SK-N-SH treated with all-trans-retinoic acid at 6 μM for 48 hours (cell line): ENCODE measurements at regions not wholly inside any gene's neighbourhood (a gene's known extent, or its start where the extent isn't known, plus 50 kb on each side); places are given as distances from the start of the nearest gene placed in this dataset.
A peak's percentile ranks its signal among the peaks of the same experiment; 100 is the strongest.

ENCODE experiments used
- ATAC-seq: fragments of 200-7000 bp; cut with Tn5 transposase; 3 replicates; pipeline ENCODE4 v1.9.1; 2020; ENCODE audit warnings: mild to moderate bottlenecking, moderate library complexity
- ARNTL ChIP-seq: fragments of 450-650 bp; formaldehyde crosslinking; IDR thresholded peaks from 2 replicates; pipeline ENCODE4 v1.5.0; 2020; ENCODE audit warnings: low read depth, mild to moderate bottlenecking, moderate library complexity, borderline replicate concordance
- BACH2 ChIP-seq: fragments of 250-450 bp; sonication (Bioruptor Pico); IDR thresholded peaks from 2 replicates; pipeline ENCODE4 v1.9.0; 2021; ENCODE audit warnings: mild to moderate bottlenecking, borderline replicate concordance
- CSDC2 ChIP-seq: fragments of 250-450 bp; sonication (Bioruptor Pico); IDR thresholded peaks from 2 replicates; pipeline ENCODE4 v1.5.0; 2020; ENCODE audit warnings: mild to moderate bottlenecking, moderate library complexity
- ESRRG ChIP-seq: fragments of 250-450 bp; sonication (Bioruptor Pico); IDR thresholded peaks from 2 replicates; pipeline ENCODE4 v1.6.1; 2021; ENCODE audit warnings: mild to moderate bottlenecking
- GLIS3 ChIP-seq: fragments of 250-450 bp; sonication (Bioruptor Pico); IDR thresholded peaks from 2 replicates; pipeline ENCODE4 v1.5.0; 2020; ENCODE audit warnings: mild to moderate bottlenecking, moderate library complexity
- ISL1 ChIP-seq: fragments of 250-450 bp; sonication (Bioruptor Pico); IDR thresholded peaks from 2 replicates; pipeline ENCODE4 v2.1.2; 2022; ENCODE audit warnings: mild to moderate bottlenecking, moderate library complexity
- OSR1 ChIP-seq: fragments of 250-450 bp; sonication (Bioruptor Pico); IDR thresholded peaks from 2 replicates; pipeline ENCODE4 v1.8.0; 2022; ENCODE audit warnings: moderate library complexity, mild to moderate bottlenecking, inconsistent platforms
- PPARA ChIP-seq: fragments of 250-450 bp; sonication (Bioruptor Pico); IDR thresholded peaks from 2 replicates; pipeline ENCODE4 v1.5.0; 2020; ENCODE audit warnings: mild to moderate bottlenecking, borderline replicate concordance
- SNAI2 ChIP-seq: fragments of 250-450 bp; sonication (Bioruptor Pico); IDR thresholded peaks from 2 replicates; pipeline ENCODE4 v1.5.0; 2020; ENCODE audit warnings: mild to moderate bottlenecking, moderate library complexity
- TCF4 ChIP-seq: fragments of 250-450 bp; sonication (Bioruptor Pico); IDR thresholded peaks from 2 replicates; pipeline ENCODE4 v1.8.0; 2021; ENCODE audit warnings: mild to moderate bottlenecking, moderate library complexity, borderline replicate concordance
- TOX ChIP-seq: fragments of 250-450 bp; sonication (Bioruptor Pico); IDR thresholded peaks from 2 replicates; pipeline ENCODE4 v1.8.0; 2021; ENCODE audit warnings: mild to moderate bottlenecking, moderate library complexity, borderline replicate concordance
- ZC3H10 ChIP-seq: fragments of 250-450 bp; sonication (Bioruptor Pico); IDR thresholded peaks from 2 replicates; pipeline ENCODE4 v1.5.1; 2021; ENCODE audit warnings: mild to moderate bottlenecking, moderate library complexity
- ZFP3 ChIP-seq: fragments of 250-450 bp; sonication (Bioruptor Pico); IDR thresholded peaks from 2 replicates; pipeline ENCODE4 v1.5.0; 2020; ENCODE audit warnings: mild to moderate bottlenecking, moderate library complexity
- ZFP30 ChIP-seq: fragments of 450-650 bp; formaldehyde crosslinking; IDR thresholded peaks from 2 replicates; pipeline ENCODE4 v1.5.0; 2022; ENCODE audit warnings: mild to moderate bottlenecking, moderate library complexity
- ZNF565 ChIP-seq: fragments of 450-650 bp; formaldehyde crosslinking; conservative IDR thresholded peaks from 2 replicates; pipeline ENCODE4 v1.5.0; 2020; ENCODE audit warnings: low read depth, mild to moderate bottlenecking, moderate library complexity
- ZNF70 ChIP-seq: fragments of 450-650 bp; formaldehyde crosslinking; IDR thresholded peaks from 2 replicates; pipeline ENCODE4 v1.5.0; 2020; ENCODE audit warnings: mild to moderate bottlenecking, moderate library complexity
- ZNF8 ChIP-seq: fragments of 450-650 bp; formaldehyde crosslinking; IDR thresholded peaks from 2 replicates; pipeline ENCODE4 v1.5.0; 2020; ENCODE audit warnings: mild to moderate bottlenecking, moderate library complexity
- TF ChIP-seq, protein P1 (sequence below): fragments of 250-450 bp; sonication (Bioruptor Pico); IDR thresholded peaks from 2 replicates; pipeline ENCODE4 v1.5.0; 2020; ENCODE audit warnings: mild to moderate bottlenecking, moderate library complexity
- TF ChIP-seq, protein P2 (sequence below): fragments of 250-450 bp; sonication (Bioruptor Pico); IDR thresholded peaks from 2 replicates; pipeline ENCODE4 v1.8.0; 2021; ENCODE audit warnings: low read depth, mild to moderate bottlenecking, moderate library complexity, borderline replicate concordance
- TF ChIP-seq, protein P3 (sequence below): fragments of 250-450 bp; sonication (Bioruptor Pico); IDR thresholded peaks from 2 replicates; pipeline ENCODE4 v1.5.1; 2020; ENCODE audit warnings: low read depth, mild to moderate bottlenecking, moderate library complexity

DNA sequence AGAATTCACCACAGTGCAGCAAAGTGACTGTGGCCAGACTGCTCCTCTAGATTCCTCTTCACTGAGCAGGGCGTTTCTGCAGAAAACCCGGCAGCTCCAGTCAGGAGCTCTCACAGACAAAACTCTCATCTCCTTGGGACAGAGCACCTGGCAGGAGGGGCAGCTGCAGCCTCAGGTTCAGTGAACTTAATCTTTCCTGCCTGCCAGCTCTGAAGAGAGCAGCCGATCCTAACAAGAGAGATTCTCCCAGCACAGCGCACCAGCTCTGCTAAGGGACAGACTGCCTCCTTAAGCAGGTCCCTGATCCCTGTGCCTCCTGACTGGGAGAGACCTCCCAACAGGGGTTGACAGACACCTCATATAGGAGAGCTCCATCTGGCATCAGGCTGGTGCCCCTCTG is 1065.5 kb downstream of the GRIK2 start:
- ATAC-seq: no peak

DNA sequence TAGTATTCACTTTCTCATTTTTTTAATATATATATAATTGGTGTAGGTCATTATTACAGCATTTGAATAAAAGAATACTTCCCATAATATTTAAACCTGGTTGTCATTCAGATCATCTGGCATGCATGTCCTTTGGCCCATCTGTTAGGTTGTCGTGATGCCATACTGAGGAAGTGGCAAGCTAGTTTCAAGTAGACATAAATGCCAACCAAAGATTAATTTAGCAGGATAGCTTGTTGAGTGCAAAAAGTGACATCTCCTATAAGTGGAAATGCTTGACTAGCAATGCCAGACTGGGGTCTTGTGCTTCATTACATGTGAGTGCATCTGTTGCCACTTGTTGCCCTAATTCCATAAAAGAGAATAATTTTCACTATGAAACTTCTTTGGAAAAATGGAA is 1044.7 kb downstream of the GRIK2 start:
- TF ChIP-seq TOX (CRISPR knock-in tag) (no peak), PPARA (CRISPR knock-in tag) (no peak), ZFP3 (CRISPR knock-in tag) (no peak), OSR1 (CRISPR knock-in tag) (no peak), SNAI2 (CRISPR knock-in tag) (no peak), GLIS3 (CRISPR knock-in tag) (no peak), ZNF8 (CRISPR knock-in tag) (no peak), ZFP30 (CRISPR knock-in tag) (no peak)
- TF ChIP-seq, protein P1, sequence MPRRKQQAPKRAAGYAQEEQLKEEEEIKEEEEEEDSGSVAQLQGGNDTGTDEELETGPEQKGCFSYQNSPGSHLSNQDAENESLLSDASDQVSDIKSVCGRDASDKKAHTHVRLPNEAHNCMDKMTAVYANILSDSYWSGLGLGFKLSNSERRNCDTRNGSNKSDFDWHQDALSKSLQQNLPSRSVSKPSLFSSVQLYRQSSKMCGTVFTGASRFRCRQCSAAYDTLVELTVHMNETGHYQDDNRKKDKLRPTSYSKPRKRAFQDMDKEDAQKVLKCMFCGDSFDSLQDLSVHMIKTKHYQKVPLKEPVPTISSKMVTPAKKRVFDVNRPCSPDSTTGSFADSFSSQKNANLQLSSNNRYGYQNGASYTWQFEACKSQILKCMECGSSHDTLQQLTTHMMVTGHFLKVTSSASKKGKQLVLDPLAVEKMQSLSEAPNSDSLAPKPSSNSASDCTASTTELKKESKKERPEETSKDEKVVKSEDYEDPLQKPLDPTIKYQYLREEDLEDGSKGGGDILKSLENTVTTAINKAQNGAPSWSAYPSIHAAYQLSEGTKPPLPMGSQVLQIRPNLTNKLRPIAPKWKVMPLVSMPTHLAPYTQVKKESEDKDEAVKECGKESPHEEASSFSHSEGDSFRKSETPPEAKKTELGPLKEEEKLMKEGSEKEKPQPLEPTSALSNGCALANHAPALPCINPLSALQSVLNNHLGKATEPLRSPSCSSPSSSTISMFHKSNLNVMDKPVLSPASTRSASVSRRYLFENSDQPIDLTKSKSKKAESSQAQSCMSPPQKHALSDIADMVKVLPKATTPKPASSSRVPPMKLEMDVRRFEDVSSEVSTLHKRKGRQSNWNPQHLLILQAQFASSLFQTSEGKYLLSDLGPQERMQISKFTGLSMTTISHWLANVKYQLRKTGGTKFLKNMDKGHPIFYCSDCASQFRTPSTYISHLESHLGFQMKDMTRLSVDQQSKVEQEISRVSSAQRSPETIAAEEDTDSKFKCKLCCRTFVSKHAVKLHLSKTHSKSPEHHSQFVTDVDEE (CRISPR knock-in tag): no peak
- TF ChIP-seq, protein P2, sequence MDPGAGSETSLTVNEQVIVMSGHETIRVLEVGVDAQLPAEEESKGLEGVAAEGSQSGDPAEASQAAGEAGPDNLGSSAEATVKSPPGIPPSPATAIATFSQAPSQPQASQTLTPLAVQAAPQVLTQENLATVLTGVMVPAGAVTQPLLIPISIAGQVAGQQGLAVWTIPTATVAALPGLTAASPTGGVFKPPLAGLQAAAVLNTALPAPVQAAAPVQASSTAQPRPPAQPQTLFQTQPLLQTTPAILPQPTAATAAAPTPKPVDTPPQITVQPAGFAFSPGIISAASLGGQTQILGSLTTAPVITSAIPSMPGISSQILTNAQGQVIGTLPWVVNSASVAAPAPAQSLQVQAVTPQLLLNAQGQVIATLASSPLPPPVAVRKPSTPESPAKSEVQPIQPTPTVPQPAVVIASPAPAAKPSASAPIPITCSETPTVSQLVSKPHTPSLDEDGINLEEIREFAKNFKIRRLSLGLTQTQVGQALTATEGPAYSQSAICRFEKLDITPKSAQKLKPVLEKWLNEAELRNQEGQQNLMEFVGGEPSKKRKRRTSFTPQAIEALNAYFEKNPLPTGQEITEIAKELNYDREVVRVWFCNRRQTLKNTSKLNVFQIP (CRISPR knock-in tag): no peak

More for the DNA sequence above, 1065.5 kb downstream of the GRIK2 start:
- TF ChIP-seq ESRRG (CRISPR knock-in tag) (no peak), TCF4 (no peak), CSDC2 (CRISPR knock-in tag) (no peak), ZFP3 (CRISPR knock-in tag) (no peak), TOX (CRISPR knock-in tag) (no peak), ZC3H10 (CRISPR knock-in tag) (no peak), ZNF70 (CRISPR knock-in tag) (no peak), ARNTL (CRISPR knock-in tag) (no peak), BACH2 (CRISPR knock-in tag) (no peak)
- TF ChIP-seq, protein P2 (CRISPR knock-in tag): no peak

DNA sequence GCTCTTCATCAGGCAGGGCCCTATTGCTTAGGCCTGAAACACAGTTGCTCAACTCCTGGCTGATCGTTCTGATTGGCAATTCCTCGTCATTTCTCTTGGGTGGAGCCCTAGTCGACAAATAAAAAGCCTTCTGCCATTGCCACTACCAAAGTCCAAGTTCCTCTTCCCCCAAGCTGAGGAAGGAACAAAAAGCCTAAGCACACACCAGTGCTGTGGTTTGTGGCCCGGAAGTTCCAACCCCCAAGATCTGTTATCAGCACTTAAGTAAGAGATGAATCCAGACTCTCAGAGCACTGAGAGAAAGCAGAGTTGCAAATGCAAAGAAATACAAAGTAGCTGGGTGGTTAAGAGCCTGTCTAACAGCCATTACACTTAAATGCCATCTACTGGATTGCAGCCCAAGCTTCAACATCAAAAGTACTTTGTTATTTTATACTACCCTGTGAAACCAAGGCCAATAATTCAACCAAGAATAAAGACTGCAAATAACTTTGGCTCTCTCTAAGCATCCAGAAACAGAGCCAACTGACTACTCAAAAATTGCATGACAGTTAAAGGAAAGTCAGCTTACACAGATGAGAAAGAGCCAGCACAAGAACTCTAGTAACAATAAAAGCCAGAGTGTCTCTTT is 1024.0 kb downstream of the GRIK2 start:
- TF ChIP-seq, protein P3, sequence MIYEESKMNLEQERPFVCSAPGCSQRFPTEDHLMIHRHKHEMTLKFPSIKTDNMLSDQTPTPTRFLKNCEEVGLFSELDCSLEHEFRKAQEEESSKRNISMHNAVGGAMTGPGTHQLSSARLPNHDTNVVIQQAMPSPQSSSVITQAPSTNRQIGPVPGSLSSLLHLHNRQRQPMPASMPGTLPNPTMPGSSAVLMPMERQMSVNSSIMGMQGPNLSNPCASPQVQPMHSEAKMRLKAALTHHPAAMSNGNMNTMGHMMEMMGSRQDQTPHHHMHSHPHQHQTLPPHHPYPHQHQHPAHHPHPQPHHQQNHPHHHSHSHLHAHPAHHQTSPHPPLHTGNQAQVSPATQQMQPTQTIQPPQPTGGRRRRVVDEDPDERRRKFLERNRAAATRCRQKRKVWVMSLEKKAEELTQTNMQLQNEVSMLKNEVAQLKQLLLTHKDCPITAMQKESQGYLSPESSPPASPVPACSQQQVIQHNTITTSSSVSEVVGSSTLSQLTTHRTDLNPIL (CRISPR knock-in tag): no peak
- TF ChIP-seq ZNF565: no peak
- TF ChIP-seq, protein P2 (CRISPR knock-in tag): no peak
- peak; percentile 46 for TF ChIP-seq ISL1 (CRISPR knock-in tag)
- TF ChIP-seq GLIS3 (CRISPR knock-in tag): no peak
- ATAC-seq: no peak

More for the DNA sequence above, 1044.7 kb downstream of the GRIK2 start:
- ATAC-seq: no peak
